Heart left ventricle (tissue), 16 donors: ENCODE measurements at regions not wholly inside any gene's neighbourhood (a gene's known extent, or its start where the extent isn't known, plus 50 kb on each side); places are given as distances from the start of the nearest gene placed in this dataset.

Experiments
- ATAC-seq, 4 donors: fragments of 200-7000 bp; cut with Tn5 transposase; one replicate each; pipeline ENCODE4 v1.9.1; 2020 to 2022; ENCODE audit warnings: moderate library complexity in 4 of 4, mild to moderate bottlenecking in 3 of 4, moderate number of reproducible peaks in 1 of 4
- DNase-seq, 5 donors: peaks; one replicate each; pipeline ENCODE4 v3.0.0-alpha.2; 2020
- H3K27ac ChIP-seq, 12 donors: fragments of 200-600 bp; sonication (generic) in 4 of 12; one replicate each; pipeline versions ENCODE4 v1.5.0 to v1.8.0; 2016 to 2022; ENCODE audit warnings: mild to moderate bottlenecking in 2 of 12
- H3K27me3 ChIP-seq, 9 donors: fragments of 200-600 bp; sonication (generic) in 2 of 9; one replicate each; pipeline versions ENCODE4 v1.5.1 to v1.8.0; 2016 to 2022; ENCODE audit warnings: mild to moderate bottlenecking in 3 of 9
- H3K36me3 ChIP-seq, 9 donors: fragments of 200-600 bp; sonication (generic) in 2 of 9; one replicate each; pipeline versions ENCODE4 v1.5.0 to v1.8.0; 2018 to 2022; ENCODE audit warnings: mild to moderate bottlenecking in 2 of 9
- H3K4me1 ChIP-seq, 12 donors: fragments of 200-600 bp; sonication (generic) in 4 of 12; one replicate each; pipeline versions ENCODE4 v1.5.0 to v1.8.0; 2016 to 2022; ENCODE audit warnings: mild to moderate bottlenecking in 3 of 12
- H3K4me3 ChIP-seq, 12 donors: fragments of 200-600 bp; sonication (generic) in 4 of 12; one replicate each; pipeline versions ENCODE4 v1.5.0 to v1.8.0; 2017 to 2022; ENCODE audit warnings: mild to moderate bottlenecking in 9 of 12, moderate library complexity in 4 of 12
- H3K9me3 ChIP-seq, 12 donors: fragments of 200-600 bp; sonication (generic) in 4 of 12; one replicate each; pipeline versions ENCODE4 v1.5.0 to v1.8.0; 2016 to 2022; ENCODE audit warnings: mild to moderate bottlenecking in 1 of 12
- POLR2A ChIP-seq, 2 donors: fragments of 450-650 bp; IDR thresholded peaks; one replicate each; pipeline ENCODE4 v1.6.1; 2017; ENCODE audit warnings: antibody characterized with exemption in 2 of 2, mild to moderate bottlenecking in 2 of 2, moderate library complexity in 2 of 2
- WGBS, 4 donors: extraction: QIAGEN DNeasy Blood & Tissue Kit in 2 of 4; methylation state at CpG; one replicate each; pipeline versions ENCODE4 v1.1.5 to v1.1.7; 2013 to 2018; 5-methylcytosine and 5-hydroxymethylcytosine counted together
- intact Hi-C, 10 donors: fragments of 100-400 bp; cut with DNase I; formaldehyde crosslinking; loops; one replicate each; pipeline versions ENCODE4 v1.11.1 to v1.14.2; 2022
- TF ChIP-seq, protein P1 (sequence below), 12 donors: fragments of 200-600 bp; sonication (generic) in 4 of 12; IDR thresholded peaks; one replicate each; pipeline versions ENCODE4 v1.5.0 to v1.8.0; 2018 to 2022; ENCODE audit warnings: antibody characterized with exemption in 12 of 12, mild to moderate bottlenecking in 5 of 12
- donor health status: ischemic (EF 13 %, LVEDD 7.1; RV severe dilation, severe dysfunction).
- donor health status: healthy with polysubstance abuse.
- donor health status: DM: no; HTN: yes; CAD: no.
- donor health status: DM: no; HTN: no; CAD: no.
- donor health status: ischemic (EF 25% LVEDD 6.9; RV normal size, moderate dysfunction).
- donor health status: ischemic (EF 25% LVEDD 5.7; RV mildly dilated, moderate dysfunction).
- donor health status: healthy.
- donor health status: DM: yes; HTN: yes; CAD: no.
- donor health status: ischemic (EF 35%, LVEDD 5.7; RV mildly dilated, moderate dysfunction).
- donor health status: nonischemic (EF 11% LVEDD 7.7; RV severe dilation, severe dysfunction).
- donor health status: DM: yes; HTN: yes; CAD: no.
- donor health status: PGD.
- donor health status: ischemic (EF 29% LVEDD 5.4; RV normal size, mild dysfunction).
- donor health status: nonischemic (EF 23%, LVEDD 6.1; RV moderate dilation, normal function).

DNA sequence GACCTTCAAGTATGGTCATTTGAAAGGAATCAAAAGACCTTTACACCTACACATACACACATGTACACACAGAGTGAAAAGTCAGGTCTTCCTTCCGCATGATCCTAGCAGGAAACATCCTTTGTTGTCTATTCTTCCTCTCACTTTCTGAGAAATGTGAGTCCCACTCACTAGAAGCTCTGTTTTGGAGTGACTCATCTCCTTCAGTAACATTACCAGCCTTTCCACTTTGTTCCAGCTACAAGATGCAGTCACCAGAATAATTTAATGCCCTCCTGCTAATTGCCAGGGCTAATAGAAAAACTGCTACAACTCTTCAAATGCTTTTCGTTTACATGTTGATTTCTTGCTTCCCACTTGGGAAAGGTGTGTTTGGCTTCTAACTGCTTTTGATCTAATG is 417.3 kb downstream of the RASEF start:
- intact Hi-C loops = no loop called here
- Histone ChIP-seq H3K36me3 (no peaks in the 10 kb centered on the region), H3K4me1 (no peaks in the 10 kb centered on the region), H3K9me3 (peaks cover 0 to 24% (median 2%) of the 10 kb centered on the region in 12 donors), H3K27me3 (no peaks in the 10 kb centered on the region), H3K4me3 (no peak overlapping the region), H3K27ac (no peak overlapping the region)
- DNase-seq = no peak
- no peak for ATAC-seq
- 70 to 79% (median 76%) methylated on average over 2 of the region's 2 CpGs for WGBS, 4 donors
- TF ChIP-seq POLR2A (IDR thresholded peaks at IDR 0.05) = no peak
- TF ChIP-seq, protein P1, sequence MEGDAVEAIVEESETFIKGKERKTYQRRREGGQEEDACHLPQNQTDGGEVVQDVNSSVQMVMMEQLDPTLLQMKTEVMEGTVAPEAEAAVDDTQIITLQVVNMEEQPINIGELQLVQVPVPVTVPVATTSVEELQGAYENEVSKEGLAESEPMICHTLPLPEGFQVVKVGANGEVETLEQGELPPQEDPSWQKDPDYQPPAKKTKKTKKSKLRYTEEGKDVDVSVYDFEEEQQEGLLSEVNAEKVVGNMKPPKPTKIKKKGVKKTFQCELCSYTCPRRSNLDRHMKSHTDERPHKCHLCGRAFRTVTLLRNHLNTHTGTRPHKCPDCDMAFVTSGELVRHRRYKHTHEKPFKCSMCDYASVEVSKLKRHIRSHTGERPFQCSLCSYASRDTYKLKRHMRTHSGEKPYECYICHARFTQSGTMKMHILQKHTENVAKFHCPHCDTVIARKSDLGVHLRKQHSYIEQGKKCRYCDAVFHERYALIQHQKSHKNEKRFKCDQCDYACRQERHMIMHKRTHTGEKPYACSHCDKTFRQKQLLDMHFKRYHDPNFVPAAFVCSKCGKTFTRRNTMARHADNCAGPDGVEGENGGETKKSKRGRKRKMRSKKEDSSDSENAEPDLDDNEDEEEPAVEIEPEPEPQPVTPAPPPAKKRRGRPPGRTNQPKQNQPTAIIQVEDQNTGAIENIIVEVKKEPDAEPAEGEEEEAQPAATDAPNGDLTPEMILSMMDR (IDR thresholded peaks at IDR 0.05) = no peak

DNA sequence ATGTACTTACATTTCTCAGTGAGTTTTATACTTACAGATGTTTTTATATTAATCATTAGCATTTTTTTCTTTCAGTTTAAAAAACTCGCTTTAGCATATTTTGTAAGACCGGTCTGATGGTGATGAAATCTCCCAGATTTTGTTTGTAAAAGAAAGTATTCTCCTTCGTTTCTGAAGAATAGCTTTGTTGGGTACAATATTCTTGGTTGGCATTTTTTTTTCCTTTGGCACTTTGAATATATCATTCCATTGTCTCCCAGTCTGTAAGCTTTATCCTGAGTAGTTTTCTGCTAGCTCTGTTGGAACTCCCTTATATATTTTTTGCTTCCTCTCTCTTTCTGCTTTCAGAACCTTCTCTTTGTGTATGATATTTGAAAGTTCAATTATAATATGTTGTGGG is 412.6 kb downstream of the RASEF start:
- peaks cover 0 to 21% (median 5%) of the 10 kb centered on the region in 12 donors for H3K9me3 ChIP-seq
- intact Hi-C loops = no loop called here
- no peak overlapping the region for H3K27ac ChIP-seq
- no peak overlapping the region for H3K4me3 ChIP-seq
- H3K27me3 ChIP-seq = no peaks in the 10 kb centered on the region
- 82 to 87% (median 86%) methylated on average over 3 of the region's 3 CpGs for WGBS, 4 donors
- ATAC-seq (no peak), DNase-seq (no peak)
- no peak for TF ChIP-seq POLR2A (IDR thresholded peaks at IDR 0.05)
- TF ChIP-seq, protein P1 (IDR thresholded peaks at IDR 0.05) = no peak
- H3K36me3 ChIP-seq = no peaks in the 10 kb centered on the region
- H3K4me1 ChIP-seq = no peaks in the 10 kb centered on the region

DNA sequence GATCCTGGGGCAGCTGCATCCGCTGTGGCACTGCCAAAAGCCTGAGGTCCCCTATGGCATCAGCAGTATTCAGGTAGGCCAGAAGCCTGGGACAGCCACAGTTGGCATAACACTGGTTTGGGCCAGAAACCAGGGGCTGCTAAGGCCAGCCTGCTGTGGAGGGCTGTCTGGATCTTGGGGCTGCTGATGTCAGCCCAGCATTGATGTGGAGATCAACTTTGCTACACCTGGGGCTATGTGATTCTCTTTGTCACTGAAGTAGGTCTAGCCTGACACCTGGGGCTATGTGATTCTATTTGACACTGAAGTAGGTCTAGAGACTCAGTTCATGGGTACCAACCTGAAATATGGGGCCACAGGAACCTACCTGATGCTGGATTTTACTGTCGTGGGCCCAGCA is 411.5 kb downstream of the RASEF start:
- Histone ChIP-seq H3K36me3 (no peaks in the 10 kb centered on the region), H3K4me3 (no peak overlapping the region), H3K9me3 (peaks cover 0 to 21% (median 5%) of the 10 kb centered on the region in 12 donors), H3K27ac (no peak overlapping the region), H3K4me1 (no peaks in the 10 kb centered on the region), H3K27me3 (no peaks in the 10 kb centered on the region)
- TF ChIP-seq, protein P1 (IDR thresholded peaks at IDR 0.05) = no peak
- WGBS, 4 donors = 75 to 100% (median 89%) methylated on average over 2 of the region's 2 CpGs
- no peak for DNase-seq
- ATAC-seq = no peak
- intact Hi-C loops = no loop called here

DNA sequence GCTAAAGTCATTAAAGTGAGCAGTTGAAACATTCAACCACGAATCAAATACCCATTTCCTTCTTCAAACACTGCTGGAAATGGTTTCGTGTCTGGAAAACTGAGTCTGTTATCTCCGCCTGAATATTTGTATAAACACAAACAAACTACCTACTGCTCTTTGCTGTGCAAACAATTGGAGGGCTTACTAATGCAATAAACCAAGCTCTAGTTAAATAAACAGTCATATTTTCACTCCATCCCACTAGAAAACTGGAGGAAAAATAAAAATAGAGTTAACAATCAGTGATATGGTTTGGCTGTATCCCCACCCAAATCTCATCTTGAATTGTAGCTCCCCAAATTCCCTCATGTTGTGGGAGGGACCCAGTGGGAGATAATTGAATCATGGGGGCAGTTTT is 397.6 kb downstream of the RASEF start:
- Histone ChIP-seq H3K9me3 (peaks cover 0 to 4% (median 0%) of the 10 kb centered on the region in 12 donors), H3K27me3 (no peaks in the 10 kb centered on the region), H3K27ac (no peak overlapping the region), H3K36me3 (no peaks in the 10 kb centered on the region), H3K4me3 (no peak overlapping the region), H3K4me1 (no peaks in the 10 kb centered on the region)
- ATAC-seq = no peak
- WGBS, 4 donors = 63 to 74% (median 67%) methylated on average over 3 of the region's 3 CpGs
- no peak for DNase-seq
- no peak for TF ChIP-seq POLR2A (IDR thresholded peaks at IDR 0.05)
- TF ChIP-seq, protein P1 (IDR thresholded peaks at IDR 0.05) = no peak
- intact Hi-C loops = no loop called here
